Hepatocyte (in vitro differentiated cells): ENCODE measurements at regions not wholly inside any gene's neighbourhood (a gene's known extent, or its start where the extent isn't known, plus 50 kb on each side); places are given as distances from the start of the nearest gene placed in this dataset.

Source experiments
- DNase-seq: peaks from one replicate; pipeline ENCODE4 v3.0.0-alpha.2; 2016; ENCODE audit warnings: low spot score
- H2AFZ ChIP-seq: fragments of 200-600 bp; sonication (generic); 2 replicates; pipeline ENCODE4 v1.6.0; 2016; ENCODE audit warnings: antibody characterized with exemption, mild to moderate bottlenecking
- H3K27ac ChIP-seq: fragments of 200-600 bp; sonication (generic); 2 replicates; pipeline ENCODE4 v1.5.1; 2016; ENCODE audit warnings: mild to moderate bottlenecking
- H3K27me3 ChIP-seq: fragments of 200-600 bp; sonication (generic); 2 replicates; pipeline ENCODE4 v1.6.1; 2016
- H3K36me3 ChIP-seq: fragments of 200-600 bp; sonication (generic); replicated peaks from 2 replicates; pipeline ENCODE4 v1.5.1; 2016; ENCODE audit warnings: low read depth; ENCODE audit not compliant: insufficient read depth
- H3K4me1 ChIP-seq: fragments of 200-600 bp; sonication (generic); 2 replicates; pipeline ENCODE4 v1.5.1; 2016; ENCODE audit warnings: mild to moderate bottlenecking, moderate library complexity; ENCODE audit not compliant: insufficient read depth
- H3K4me2 ChIP-seq: fragments of 200-600 bp; sonication (generic); 2 replicates; pipeline ENCODE4 v1.6.0; 2016
- H3K4me3 ChIP-seq: fragments of 200-600 bp; sonication (generic); 2 replicates; pipeline ENCODE4 v1.5.1; 2016; ENCODE audit warnings: mild to moderate bottlenecking
- H3K79me2 ChIP-seq: fragments of 200-600 bp; sonication (generic); 2 replicates; pipeline ENCODE4 v1.6.0; 2017; ENCODE audit warnings: mild to moderate bottlenecking
- H3K9me2 ChIP-seq: fragments of 200-600 bp; sonication (generic); replicated peaks from 2 replicates; pipeline ENCODE4 v1.6.0; 2017; ENCODE audit warnings: mild to moderate bottlenecking; ENCODE audit not compliant: insufficient read depth
- H3K9me3 ChIP-seq: fragments of 200-600 bp; sonication (generic); 2 replicates; pipeline ENCODE4 v1.5.1; 2016; ENCODE audit warnings: low read depth, mild to moderate bottlenecking
- H4K20me1 ChIP-seq: fragments of 200-600 bp; sonication (generic); 2 replicates; pipeline ENCODE4 v1.6.0; 2016; ENCODE audit warnings: mild to moderate bottlenecking; ENCODE audit not compliant: insufficient read depth, poor library complexity, severe bottlenecking
- CTCF ChIP-seq: fragments of 200-600 bp; sonication (generic); IDR thresholded peaks from 2 replicates; pipeline ENCODE4 v1.5.1; 2016; ENCODE audit warnings: antibody characterized with exemption, mild to moderate bottlenecking; ENCODE audit not compliant: poor library complexity
- EZH2 ChIP-seq: fragments of 200-600 bp; sonication (generic); IDR thresholded peaks from 2 replicates; pipeline ENCODE4 v1.6.1; 2016; ENCODE audit warnings: antibody characterized with exemption, mild to moderate bottlenecking, borderline replicate concordance
- EZH2phosphoT487 ChIP-seq: fragments of 200-600 bp; sonication (generic); IDR thresholded peaks from one replicate; pipeline ENCODE4 v1.6.1; 2018; ENCODE audit warnings: antibody characterized with exemption, mild to moderate bottlenecking, low read depth, moderate library complexity; ENCODE audit not compliant: unreplicated experiment, severe bottlenecking
- WGBS: methylation state at CpG from one replicate; pipeline ENCODE4 v1.1.6; 2016; ENCODE audit warnings: low lambda C conversion rate; ENCODE audit errors: missing lambda C conversion rate; 5-methylcytosine and 5-hydroxymethylcytosine counted together

- no peak overlapping the region for H3K4me3 ChIP-seq
- no peaks in the 10 kb centered on the region for H3K27me3 ChIP-seq
- TF ChIP-seq EZH2phosphoT487, result no peak
- no peak for TF ChIP-seq EZH2
- no peak for TF ChIP-seq CTCF
- no peak overlapping the region for H3K27ac ChIP-seq
- 93% methylated on average over 3 of the region's 3 CpGs for WGBS
- no peak for DNase-seq
- H4K20me1 ChIP-seq, result no peaks in the 10 kb centered on the region
- H3K4me1 ChIP-seq, result peaks cover 28% of the 10 kb centered on the region
- H3K36me3 ChIP-seq, result no peaks in the 10 kb centered on the region
- no peak overlapping the region for H2AFZ ChIP-seq
- H3K79me2 ChIP-seq, result no peaks in the 10 kb centered on the region
- H3K4me2 ChIP-seq, result no peak overlapping the region
- H3K9me3 ChIP-seq, result no peaks in the 10 kb centered on the region
- no peaks in the 10 kb centered on the region for H3K9me2 ChIP-seq
Measured at GRCh38 chrX:39950018-39950688, 147.6 kb downstream of the BCOR start.

GRCh38 chrX:39952989-39953388 is 144.8 kb downstream of the BCOR start:
- 63% methylated on average over 3 of the region's 3 CpGs for WGBS
- no peak overlapping the region for H3K4me2 ChIP-seq

GRCh38 chrX:39953879-39954278 is 143.9 kb downstream of the BCOR start:
- TF ChIP-seq EZH2, result no peak
- no peak for TF ChIP-seq CTCF
- TF ChIP-seq EZH2phosphoT487, result no peak

More at GRCh38 chrX:39952989-39953388, 144.8 kb downstream of the BCOR start:
- no peaks in the 10 kb centered on the region for H3K9me2 ChIP-seq
- TF ChIP-seq EZH2 (no peak), CTCF (no peak), EZH2phosphoT487 (no peak)
- no peaks in the 10 kb centered on the region for H3K9me3 ChIP-seq
- no peak overlapping the region for H2AFZ ChIP-seq
- H3K36me3 ChIP-seq, result no peaks in the 10 kb centered on the region
- H3K4me1 ChIP-seq, result peaks cover 32% of the 10 kb centered on the region
- H3K27me3 ChIP-seq, result no peaks in the 10 kb centered on the region
- H3K79me2 ChIP-seq, result no peaks in the 10 kb centered on the region
- H4K20me1 ChIP-seq, result no peaks in the 10 kb centered on the region
- H3K27ac ChIP-seq, result no peak overlapping the region
- DNase-seq, result no peak
- no peak overlapping the region for H3K4me3 ChIP-seq

More at GRCh38 chrX:39953879-39954278, 143.9 kb downstream of the BCOR start:
- Histone ChIP-seq H3K27ac (peak overlapping the region; percentile 55), H4K20me1 (no peaks in the 10 kb centered on the region), H3K4me3 (no peak overlapping the region), H3K4me1 (peaks cover 30% of the 10 kb centered on the region), H3K36me3 (no peaks in the 10 kb centered on the region), H3K9me3 (no peaks in the 10 kb centered on the region), H3K9me2 (no peaks in the 10 kb centered on the region), H3K4me2 (no peak overlapping the region), H3K27me3 (no peaks in the 10 kb centered on the region), H2AFZ (no peak overlapping the region), H3K79me2 (no peaks in the 10 kb centered on the region)
- WGBS, result 19% methylated on average over 10 of the region's 10 CpGs
- DNase-seq, result peak; percentile 89
